WERI-Rb-1 (cell line): ENCODE measurements at regions not wholly inside any gene's neighbourhood (a gene's known extent, or its start where the extent isn't known, plus 50 kb on each side); places are given as distances from the start of the nearest gene placed in this dataset.
"Not testable (repeated sequence)": the region's sequence is repeated elsewhere in the genome, so short reads cannot be mapped to it uniquely, and the experiment has no call there.

Experiments
- DNase-seq: peaks from one replicate; pipeline ENCODE4 v3.0.0-alpha.2; 2020
- H3K27ac ChIP-seq: fragments of 250-450 bp; sonication (Bioruptor Pico); 2 replicates; pipeline ENCODE4 v1.5.1; 2020; ENCODE audit warnings: mild to moderate bottlenecking, moderate library complexity
- H3K27me3 ChIP-seq: fragments of 250-450 bp; sonication (Bioruptor Pico); 2 replicates; pipeline ENCODE4 v1.5.1; 2021; ENCODE audit warnings: mild to moderate bottlenecking, low read depth, moderate library complexity; ENCODE audit not compliant: insufficient read depth, severe bottlenecking
- H3K36me3 ChIP-seq: fragments of 250-450 bp; sonication (Bioruptor Pico); 2 replicates; pipeline ENCODE4 v1.5.1; 2020; ENCODE audit warnings: mild to moderate bottlenecking, moderate library complexity
- H3K4me3 ChIP-seq: 2 replicates; pipeline ENCODE4 v1.5.1; 2011; ENCODE audit warnings: low read depth, mild to moderate bottlenecking, control low read depth, low read length
- H3K9me3 ChIP-seq: fragments of 250-450 bp; sonication (Bioruptor Pico); 2 replicates; pipeline ENCODE4 v1.5.1; 2021; ENCODE audit warnings: mild to moderate bottlenecking, moderate library complexity; ENCODE audit not compliant: severe bottlenecking
- CTCF ChIP-seq: IDR thresholded peaks from 2 replicates; pipeline ENCODE4 v1.5.1; 2011; ENCODE audit warnings: low read depth, mild to moderate bottlenecking, control low read depth, inconsistent platforms, low read length

GRCh38 chr5:106019261-106019660, 1651.5 kb downstream of the EFNA5 start:
- H3K4me3 ChIP-seq: no peak overlapping the region
- H3K9me3 ChIP-seq: no peaks in the 10 kb centered on the region
- DNase-seq: no peak
- H3K27ac ChIP-seq: no peak overlapping the region
- no peaks in the 10 kb centered on the region for H3K27me3 ChIP-seq
- no peaks in the 10 kb centered on the region for H3K36me3 ChIP-seq
- no peak for TF ChIP-seq CTCF

- Histone ChIP-seq H3K27ac (no peak overlapping the region), H3K27me3 (no peaks in the 10 kb centered on the region), H3K4me3 (no peak overlapping the region), H3K9me3 (no peaks in the 10 kb centered on the region), H3K36me3 (no peaks in the 10 kb centered on the region)
- no peak for TF ChIP-seq CTCF
- no peak for DNase-seq
Measured at GRCh38 chr5:106017243-106017857, 1653.4 kb downstream of the EFNA5 start.

- no peak for DNase-seq
- H3K27me3 ChIP-seq: no peaks in the 10 kb centered on the region
- TF ChIP-seq CTCF: no peak
- no peak overlapping the region for H3K27ac ChIP-seq
- no peak overlapping the region for H3K4me3 ChIP-seq
- no peaks in the 10 kb centered on the region for H3K36me3 ChIP-seq
- no peaks in the 10 kb centered on the region for H3K9me3 ChIP-seq
Measured at GRCh38 chr5:106014262-106014661, 1656.5 kb downstream of the EFNA5 start.

- no peak for TF ChIP-seq CTCF
- Histone ChIP-seq H3K27me3 (no peaks in the 10 kb centered on the region), H3K9me3 (no peaks in the 10 kb centered on the region), H3K4me3 (no peak overlapping the region), H3K36me3 (no peaks in the 10 kb centered on the region), H3K27ac (no peak overlapping the region)
- DNase-seq: no peak
Measured at GRCh38 chr5:106006242-106006641, 1664.5 kb downstream of the EFNA5 start.

GRCh38 chr5:105998991-105999390, 1671.7 kb downstream of the EFNA5 start:
- H3K27me3 ChIP-seq, H3K9me3 ChIP-seq, H3K36me3 ChIP-seq, H3K27ac ChIP-seq, H3K4me3 ChIP-seq, DNase-seq: not testable (repeated sequence)

GRCh38 chr5:105993027-105993426, 1677.7 kb downstream of the EFNA5 start:
- H3K27ac ChIP-seq: no peak overlapping the region
- TF ChIP-seq CTCF: no peak
- H3K4me3 ChIP-seq: no peak overlapping the region
- H3K9me3 ChIP-seq: no peaks in the 10 kb centered on the region
- H3K36me3 ChIP-seq: no peaks in the 10 kb centered on the region
- H3K27me3 ChIP-seq: no peaks in the 10 kb centered on the region
- no peak for DNase-seq
